CD4-positive, alpha-beta T cell treated with Interleukin-15 for 4 hours (primary cell): ENCODE measurements at regions not wholly inside any gene's neighbourhood (a gene's known extent, or its start where the extent isn't known, plus 50 kb on each side); places are given as distances from the start of the nearest gene placed in this dataset.
"Not testable (repeated sequence)": the region's sequence is repeated elsewhere in the genome, so short reads cannot be mapped to it uniquely, and the experiment has no call there.

Experiments
- DNase-seq: peaks from one replicate; pipeline ENCODE4 v3.0.0-alpha.2; 2020; ENCODE audit warnings: low spot score

DNA sequence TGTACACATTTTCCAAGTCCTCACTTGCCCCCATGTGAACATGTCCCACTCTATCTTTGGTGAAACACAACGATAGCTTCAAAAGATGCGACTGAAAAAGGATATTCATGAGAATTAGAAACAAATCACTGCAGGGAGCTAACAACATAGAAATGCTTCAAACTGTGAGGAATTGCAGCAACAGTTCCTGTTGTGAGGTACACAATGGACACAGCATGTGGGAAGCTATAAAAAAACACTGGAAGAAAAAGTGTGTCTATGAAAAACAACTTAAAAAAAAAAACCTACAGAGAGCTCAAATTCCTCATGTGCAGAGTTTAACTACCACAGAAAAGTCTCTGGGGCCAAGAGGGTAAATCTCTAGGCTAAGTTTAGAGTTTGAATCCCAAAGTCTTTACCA lies 51.6 kb upstream of the BLTP1 start:
- no peak for DNase-seq

DNA sequence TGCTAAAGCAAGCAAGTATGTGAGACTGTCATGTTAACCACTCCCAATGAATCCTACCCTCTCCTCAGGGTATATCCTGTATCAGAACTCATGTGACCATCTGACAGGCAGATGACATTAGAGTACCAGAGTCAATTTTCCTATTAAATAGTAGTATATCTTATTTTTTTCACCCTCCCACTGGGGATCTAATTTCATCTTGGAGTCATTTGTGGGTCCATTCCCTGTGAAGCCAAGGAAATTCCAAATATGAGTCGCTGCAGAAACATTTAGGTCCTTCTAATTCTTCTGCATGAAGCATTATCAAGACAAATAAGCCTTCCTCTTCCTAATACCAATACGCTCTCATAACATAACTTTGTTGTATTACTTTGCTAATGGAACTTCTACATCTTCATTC lies 52.2 kb upstream of the BLTP1 start:
- no peak for DNase-seq

DNA sequence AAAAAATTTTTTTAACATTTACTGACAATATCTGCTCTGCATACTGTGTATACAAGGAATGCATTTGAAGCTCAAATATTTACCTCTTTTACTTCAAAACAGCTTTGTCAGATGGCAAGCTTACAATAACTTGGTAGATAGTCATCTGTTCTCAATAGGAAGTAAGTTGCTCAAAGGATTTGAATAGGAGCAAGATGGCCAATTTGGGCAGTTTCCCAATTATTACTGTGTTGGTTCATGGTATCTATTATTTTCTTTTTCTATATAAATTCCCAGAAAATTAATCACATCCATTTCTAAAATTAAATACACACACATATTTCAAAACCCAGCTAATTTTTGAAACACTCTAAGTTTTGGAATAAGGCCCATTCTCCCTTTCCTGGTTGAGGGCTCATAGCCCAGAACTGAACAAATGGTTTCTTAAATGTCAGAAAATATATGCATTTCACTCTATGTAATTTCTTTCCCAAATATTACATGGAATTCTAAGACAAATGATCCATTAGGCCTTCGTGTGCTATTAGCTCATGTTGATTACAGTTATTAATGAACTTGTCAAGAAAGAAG lies 60.2 kb upstream of the BLTP1 start:
- DNase-seq: no peak

DNA sequence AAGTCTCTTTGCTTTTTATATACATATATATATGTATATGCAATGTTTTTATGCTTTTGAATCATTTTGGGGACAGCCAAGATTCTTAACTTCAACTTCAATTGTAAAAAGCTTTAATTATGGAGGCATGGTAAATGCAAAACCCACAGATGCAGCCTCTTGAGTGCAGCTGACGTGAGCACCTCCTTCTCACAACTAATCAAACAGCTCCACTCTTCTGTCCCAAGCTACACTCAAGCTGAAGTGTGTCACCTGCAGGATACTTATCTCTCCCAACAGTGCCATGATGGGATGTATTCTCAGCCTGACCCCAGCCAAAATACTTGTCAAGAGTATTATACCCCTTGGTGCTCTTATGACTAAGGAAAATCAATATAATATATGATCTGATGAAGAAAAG lies 60.7 kb upstream of the BLTP1 start:
- DNase-seq: no peak

DNA sequence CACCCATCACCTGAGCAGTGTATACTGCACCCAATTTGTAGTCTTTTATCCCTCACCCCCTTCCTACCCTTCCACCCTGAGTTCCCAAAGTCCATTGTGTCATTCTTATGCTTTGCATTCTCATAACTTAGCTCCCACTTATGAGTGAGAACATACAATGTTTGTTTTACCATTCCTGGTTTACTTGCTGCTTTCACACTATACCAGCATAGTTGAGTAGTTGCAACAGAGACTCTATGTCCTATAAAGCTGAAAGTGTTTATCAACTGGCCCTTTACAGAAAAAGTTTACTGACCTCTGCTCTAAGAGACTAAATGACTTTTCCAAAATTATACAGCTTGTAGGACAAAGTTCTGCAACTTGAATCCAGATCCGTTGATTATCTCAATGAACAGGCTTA lies 61.1 kb upstream of the BLTP1 start:
- no peak for DNase-seq

DNA sequence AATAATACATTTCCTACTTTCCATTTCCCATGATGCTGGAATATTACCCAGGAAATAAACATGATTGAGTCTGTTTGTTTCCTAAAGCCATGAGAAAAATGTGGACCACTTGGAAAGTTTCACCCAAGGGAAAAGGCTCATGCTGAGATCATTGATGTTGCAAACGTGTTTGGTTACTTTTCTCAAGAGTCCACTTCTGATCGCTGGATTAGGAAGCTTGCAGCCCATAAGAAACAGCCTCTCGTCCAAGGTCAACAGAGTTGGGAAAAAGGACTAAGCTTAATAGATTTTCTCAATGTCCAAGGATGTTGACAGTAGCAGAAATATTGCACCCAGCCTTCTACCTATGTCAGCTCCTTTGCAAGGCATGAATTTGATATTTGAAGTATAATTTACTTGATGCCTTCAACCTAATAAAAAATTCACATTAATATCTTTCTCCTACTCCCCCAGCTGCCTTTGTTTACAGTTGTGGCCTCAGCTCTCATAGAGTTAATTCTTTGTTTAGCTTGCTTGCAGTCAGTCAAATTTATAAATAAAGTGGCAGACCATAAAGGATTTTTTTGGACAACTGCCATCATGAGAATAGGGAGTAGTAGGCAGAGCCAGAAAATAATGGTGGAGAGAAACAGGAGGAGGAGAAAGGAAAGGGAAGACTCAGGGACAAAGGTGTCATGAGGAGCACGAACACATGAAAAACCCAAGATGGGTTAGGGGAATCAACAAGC lies 65.6 kb upstream of the BLTP1 start:
- DNase-seq: no peak

DNA sequence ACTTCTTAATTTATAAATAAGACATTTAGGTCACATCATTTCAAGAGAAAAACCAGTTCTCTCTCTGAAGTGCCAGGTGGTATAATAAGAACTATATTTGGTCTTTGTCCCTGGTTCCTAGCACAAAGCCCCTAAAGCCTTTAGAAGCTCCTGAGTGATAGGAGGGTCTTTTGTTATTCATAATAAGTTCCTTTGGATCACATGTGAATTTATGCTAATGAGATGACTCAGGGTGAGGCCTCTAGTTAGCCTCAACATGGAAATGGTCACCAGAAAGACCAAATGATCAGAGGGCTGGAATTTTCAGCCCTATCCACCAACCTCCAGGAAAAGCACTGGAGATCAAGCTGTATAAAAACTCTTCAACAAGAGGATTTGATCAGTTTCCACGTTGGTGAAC lies 68.1 kb upstream of the BLTP1 start:
- no peak for DNase-seq

DNA sequence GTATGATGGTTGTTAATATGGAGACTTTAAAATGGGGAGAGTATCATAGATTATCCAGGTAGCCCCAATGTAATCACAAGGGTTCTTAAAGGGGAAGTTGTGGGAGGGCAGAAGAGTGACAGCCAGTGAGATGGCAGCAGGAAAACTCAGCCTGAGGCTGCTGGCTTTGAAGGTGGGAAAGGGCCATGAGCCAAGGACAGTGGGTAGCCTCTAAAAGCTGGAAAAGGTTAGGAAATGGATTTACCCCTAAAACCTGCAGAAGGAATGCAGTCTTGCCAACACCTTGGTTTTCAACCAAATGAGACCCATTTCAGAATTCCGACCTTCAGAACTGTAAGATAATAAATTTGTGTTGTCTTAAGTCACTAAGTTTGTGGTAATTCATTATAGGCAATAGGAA lies 68.8 kb upstream of the BLTP1 start:
- no peak for DNase-seq

DNA sequence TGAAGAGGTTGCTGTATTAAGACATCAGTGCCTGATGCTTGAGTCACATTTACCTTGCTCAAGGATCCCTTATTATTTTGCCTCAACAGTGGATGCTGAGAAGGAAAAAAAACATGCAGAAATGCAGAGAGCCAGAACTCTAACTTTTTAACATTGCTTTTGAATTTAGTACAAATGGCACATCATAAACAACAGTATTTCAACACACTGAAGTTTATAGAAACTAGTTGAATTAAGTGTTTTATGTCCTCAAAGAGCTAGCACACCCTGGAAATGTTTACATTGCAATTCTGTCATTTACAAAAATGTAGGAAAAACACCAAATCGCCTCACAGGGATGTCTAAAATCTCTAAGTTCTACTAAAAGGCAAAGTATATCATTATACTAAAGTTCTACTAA lies 69.5 kb upstream of the BLTP1 start:
- no peak for DNase-seq

DNA sequence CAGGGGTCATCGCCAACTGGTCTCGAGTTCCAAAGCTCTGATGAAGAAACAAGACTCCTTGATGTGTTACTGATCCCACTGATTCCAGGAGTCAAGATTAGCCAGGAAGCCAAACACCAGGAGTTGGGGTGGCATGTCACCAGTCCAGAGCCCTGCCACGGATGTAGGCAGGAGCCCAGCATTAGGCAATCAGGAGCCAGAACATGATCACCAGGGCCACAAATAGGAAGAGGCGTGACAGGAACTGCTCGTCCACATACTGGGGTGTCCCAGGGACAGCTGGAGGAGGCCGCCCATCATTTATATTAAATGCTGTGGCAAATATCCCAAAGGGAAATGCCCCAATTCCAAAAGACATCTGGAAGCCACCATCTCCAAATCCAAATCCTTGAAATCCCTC lies 74.5 kb upstream of the BLTP1 start:
- DNase-seq: not testable (repeated sequence)

DNA sequence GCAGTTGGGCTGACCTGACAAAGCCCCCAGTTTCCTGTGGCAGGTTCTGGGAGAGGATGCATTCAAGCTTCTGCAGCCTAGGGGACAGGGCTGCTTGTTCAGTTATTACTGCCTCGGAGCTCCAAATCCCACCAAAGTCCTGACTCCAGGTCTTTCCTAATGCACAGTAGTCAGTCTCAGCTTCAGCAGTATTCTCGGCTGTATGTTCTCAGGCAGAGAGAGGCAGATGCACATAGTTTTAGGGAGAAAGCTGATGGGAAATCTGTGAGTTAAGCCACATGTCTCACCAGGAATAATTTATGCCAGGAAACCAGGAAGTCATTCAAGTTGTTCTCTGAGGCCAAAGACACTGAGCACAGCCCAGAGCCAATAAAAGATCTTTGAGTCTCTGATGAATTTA lies 75.3 kb upstream of the BLTP1 start:
- DNase-seq: not testable (repeated sequence)

DNA sequence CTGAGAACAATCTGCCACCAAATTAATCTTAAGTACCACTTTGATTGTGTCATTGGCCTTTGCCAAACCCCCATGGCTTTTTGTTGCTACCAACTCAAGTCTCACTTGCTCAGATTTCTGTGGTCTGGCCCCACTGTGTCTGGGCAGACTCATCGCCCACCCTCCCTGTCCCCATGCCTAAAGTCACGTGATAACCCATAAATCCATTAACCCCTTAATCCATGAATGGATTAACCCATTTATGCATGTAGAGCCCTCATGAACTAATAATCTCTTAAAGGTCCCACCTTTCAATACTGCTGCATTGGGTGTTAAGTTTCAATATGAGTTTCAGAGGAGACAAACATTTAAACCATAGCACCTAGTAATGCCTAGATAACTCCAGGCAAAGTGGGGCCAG lies 78.5 kb upstream of the BLTP1 start:
- DNase-seq: no peak

DNA sequence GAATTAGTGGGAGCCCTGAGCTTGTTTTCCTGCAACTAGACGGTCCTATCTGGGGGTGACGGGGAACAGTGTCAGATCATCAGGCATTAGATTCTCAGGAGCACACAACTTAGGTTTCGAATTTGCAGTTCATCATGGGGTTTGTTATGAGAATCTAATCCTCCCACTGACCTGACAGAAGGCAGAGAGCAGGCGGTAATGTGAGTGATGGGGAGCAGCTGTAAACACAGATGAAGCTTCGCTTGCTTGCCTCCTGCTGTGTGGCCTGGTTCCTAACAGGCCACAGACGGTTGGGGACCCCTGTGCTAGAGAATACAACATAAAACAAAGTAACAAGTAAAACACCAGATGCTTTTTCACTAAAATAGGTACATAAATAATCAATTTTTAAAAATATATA lies 86.2 kb upstream of the BLTP1 start:
- DNase-seq: no peak

DNA sequence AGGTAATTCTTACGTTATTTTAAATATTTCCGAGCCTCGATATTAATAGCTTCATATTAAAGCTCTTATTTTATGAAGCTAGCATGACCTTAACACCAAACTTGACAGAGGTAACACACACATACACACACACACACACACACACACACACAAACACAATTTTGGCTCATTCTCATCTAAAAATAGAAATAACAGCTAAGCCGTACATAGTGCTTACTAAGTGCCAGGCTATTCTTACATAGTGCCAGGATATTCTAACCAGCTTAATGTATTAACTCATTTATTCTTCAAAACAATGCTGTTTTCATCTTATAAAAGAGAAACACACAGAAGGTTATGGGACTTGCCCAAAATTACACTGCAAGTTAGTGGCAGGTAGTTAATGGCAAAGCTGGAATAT lies 87.0 kb upstream of the BLTP1 start:
- DNase-seq: no peak

DNA sequence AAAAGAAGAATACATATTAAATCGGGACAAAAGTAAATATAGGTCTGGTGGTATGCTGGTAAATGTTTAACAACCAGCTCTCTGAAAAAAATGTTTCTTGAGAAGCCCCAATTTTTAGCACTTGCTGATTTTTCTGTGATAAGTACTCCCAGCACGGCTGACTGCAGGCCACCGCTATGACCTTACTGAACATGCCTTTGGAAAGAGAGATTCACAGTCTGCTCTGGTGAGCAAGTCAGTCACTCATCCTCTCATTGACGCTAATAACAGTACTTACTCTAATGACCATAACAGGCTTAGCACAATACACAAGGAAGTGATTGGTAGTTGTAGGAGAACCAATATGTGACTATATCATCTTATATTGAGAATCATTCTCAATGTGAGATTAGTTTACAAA lies 98.9 kb upstream of the BLTP1 start:
- DNase-seq: no peak

DNA sequence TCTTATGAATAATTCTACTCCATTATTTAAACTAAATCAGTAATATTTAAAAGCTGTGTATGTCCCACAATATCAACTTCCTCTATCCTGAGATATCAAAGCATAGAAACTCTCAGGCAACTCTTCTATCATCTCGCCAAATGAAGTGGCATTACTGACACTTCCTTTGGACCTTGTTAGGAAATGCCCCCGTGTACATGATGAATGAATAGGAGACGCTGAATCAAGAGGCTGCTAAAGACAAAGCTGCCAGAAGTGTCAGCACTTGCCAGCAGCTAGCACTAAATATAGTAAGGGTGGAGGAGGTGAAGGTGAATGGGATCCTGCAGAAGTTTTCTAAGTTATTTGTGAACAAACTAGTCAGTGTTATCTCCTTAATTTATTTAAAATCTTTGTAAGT lies 99.5 kb upstream of the BLTP1 start:
- no peak for DNase-seq

DNA sequence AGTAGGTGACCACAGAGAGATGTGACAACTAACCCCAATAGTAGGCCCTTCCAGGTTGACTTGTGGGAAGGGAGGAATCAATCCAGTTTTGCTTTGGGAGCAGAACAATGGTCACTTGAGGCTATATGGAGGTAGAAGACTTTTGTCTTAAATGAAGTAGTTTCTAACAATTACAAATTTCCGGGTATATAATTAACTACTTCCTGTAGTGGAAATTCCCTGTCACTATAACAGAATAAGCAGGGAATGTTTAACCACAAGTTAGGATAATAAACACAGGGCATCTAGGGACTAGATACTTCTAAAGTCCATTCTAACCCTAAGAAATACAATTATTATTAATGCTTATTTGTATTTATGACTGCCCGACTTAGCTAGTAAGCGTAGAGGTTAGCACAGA lies 99.0 kb upstream of the TRPC3 start:
- DNase-seq: no peak

DNA sequence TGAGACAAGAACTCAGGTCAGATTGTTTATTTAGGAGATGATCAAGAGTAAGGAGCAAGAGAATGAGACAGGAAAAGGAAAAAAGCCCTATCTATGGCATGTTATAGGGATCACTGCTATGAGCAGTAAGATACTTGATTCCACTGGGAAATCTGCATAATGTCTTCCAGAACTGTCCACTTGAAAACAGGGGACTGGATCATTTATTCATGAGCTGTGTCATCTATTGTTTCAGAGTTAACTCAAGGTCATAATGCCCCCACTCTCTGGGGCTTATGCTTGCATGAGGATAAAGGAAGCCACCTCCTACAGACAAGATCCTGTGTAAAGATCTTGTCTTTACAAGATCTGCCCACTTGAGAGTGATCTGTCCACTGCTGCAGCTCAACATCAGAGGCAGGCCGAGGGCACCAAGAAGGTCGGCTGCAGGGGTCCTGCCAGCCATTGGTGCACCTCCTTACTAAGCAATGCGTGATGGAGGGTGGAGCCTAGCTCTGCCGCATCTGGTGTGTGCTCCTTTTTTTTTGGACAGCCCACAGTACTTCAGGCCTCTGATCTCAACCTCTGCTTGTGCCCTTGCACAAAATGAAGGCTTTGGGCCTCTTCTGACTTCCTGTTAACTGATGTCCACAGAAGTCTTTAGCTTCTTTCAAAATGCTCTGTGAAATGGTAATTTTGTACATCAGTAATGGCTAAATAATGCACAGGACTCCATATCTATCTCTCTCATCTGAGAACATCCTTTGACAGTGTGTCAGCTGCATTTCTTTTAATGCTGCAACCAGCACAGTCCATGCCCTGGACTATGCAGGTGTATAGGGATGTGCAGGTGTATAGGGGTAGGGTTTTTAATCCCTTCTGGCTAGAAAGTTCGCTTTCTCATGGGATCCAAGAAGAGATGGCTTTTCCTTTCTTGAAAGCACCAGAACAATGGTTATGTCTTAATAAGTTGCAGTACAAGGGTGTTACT lies 95.9 kb upstream of the TRPC3 start:
- no peak for DNase-seq

DNA sequence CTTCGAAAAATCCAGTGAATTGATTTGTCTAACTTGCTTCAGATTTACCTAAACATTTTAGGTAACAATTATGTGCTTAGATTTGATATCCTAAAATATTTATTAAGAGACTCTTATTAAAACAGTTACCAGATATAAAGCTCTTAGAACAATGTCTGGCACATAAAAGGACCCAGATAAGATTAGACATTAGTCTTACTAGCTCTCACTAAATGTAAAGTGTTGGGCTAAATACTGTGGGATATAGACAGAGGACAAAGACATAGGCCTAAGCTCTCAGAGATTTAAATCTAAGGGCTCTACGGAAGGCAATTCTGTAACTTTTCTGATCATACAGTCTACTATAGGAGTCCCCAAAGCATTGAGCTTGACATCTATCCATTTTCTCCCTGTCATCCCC lies 94.4 kb upstream of the TRPC3 start:
- DNase-seq: no peak

DNA sequence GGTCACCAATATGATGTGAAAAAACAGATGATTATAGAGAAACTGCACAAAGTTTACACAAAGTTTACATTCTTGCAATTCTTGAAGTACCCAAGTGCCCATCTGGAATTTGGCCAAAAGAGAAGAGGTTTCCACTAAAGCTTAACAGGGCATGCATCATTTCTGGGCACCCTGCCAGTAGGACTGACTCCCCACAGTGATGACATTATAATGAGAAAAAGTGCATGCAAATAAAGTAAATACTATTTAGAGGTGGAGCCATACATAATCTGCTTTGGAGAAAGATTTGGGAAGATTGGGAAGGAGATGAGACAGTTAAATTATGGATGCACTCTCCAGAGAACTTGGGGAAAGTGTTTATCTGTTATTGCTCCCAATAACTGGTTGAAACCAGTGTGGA lies 93.7 kb upstream of the TRPC3 start:
- no peak for DNase-seq

DNA sequence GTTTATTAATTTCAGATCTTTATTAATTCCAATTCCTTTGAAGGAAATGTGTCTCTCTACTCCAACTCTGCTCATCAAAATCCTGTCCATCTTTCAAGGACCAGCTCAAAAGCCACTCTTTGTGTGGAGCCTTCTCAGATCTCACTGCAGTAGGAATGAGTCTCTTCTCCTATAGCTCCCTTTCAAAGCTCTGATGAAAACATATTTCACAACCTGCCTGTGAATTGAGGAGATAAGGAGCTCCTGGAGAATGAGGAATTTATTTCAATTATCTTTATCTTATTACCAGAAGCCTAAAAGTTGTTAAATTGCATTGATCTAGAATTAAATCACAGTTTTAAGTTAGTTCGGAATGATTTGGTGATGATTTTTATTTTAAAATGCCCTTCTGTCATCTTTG lies 92.6 kb upstream of the TRPC3 start:
- no peak for DNase-seq

DNA sequence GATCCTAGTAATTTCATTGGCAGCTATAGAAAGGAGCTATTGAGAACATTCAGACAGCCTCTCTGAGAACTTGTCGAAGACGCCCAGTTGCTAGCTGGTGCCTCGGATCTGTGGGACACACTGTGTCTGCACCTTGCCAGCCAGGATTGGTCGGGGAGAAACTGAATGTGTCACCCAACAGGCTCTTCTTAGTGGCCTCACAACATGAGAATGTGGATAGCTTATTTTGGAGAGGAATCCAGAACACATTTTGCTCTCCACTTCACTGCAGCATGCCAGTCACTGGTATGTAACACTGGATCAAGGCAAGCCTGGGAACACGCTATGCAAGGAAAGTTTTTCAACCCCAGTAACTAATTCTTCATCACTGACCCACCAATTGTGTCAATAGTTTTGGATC lies 89.5 kb upstream of the TRPC3 start:
- DNase-seq: no peak

DNA sequence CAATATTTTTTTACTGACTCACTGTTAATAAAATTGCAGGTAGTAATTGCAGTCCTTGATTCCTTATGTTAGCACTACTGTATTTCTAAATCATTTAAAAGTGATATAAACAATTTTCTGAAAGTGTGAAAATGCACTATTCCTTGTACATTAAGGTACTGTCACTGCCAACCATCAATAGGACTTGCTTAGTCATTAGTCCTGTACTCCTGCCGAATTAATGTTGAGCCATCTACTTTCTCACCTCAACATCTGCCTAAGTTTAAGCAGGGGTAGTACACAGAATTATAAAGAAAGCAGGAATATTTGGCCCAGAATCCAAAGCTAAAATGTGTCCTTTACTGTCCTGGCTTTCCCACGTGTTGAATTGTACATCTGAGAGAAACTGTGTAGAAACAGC lies 87.0 kb upstream of the TRPC3 start:
- DNase-seq: no peak
